ENCODE measurements at regions not wholly inside any gene's neighbourhood (a gene's known extent, or its start where the extent isn't known, plus 50 kb on each side); places are given as distances from the start of the nearest gene placed in this dataset.

DNA sequence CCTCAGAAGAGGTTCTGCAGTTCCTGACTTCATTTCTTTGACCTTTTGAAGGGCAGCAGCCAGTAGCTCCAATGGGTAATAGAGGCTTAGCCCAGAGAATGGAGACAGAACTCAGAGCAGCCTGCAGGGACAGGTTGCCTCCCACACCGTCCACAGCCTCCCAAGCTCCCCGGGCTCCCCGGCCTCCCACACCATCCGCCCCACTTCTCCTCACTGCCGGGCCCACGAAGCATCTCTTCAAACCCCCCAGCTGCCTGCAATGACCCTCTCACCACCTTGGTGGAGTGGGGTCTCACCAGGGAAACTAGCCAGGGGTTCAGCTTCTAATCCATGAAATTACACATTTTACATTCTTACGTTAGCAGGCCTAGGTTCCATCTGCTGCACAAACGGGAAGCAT lies 652.0 kb upstream of the SALL3 start:
- ATAC-seq (no peak), DNase-seq (no peak)
- H3K27ac Mint-ChIP-seq = no peak overlapping the region
- Histone ChIP-seq H3K4me3 (ENCODE audit: low read length) (no peak overlapping the region), H3K4me1 (ENCODE audit: control insufficient read depth in 2 of 2, insufficient read depth in 2 of 2, low read length in 2 of 2) (no peaks in the 10 kb centered on the region), H3K36me3 (ENCODE audit: control insufficient read depth in 2 of 3, insufficient read depth in 3 of 3, low read length in 3 of 3) (no peaks in the 10 kb centered on the region), H3K27ac (ENCODE audit: low read depth, low read length) (no peak overlapping the region), H3K27me3 (ENCODE audit: control insufficient read depth in 2 of 2, insufficient read depth in 2 of 2, low read length in 2 of 2) (no peaks in the 10 kb centered on the region), H3K9me3 (ENCODE audit: control insufficient read depth in 2 of 3, low read length in 3 of 3) (no peaks in the 10 kb centered on the region)
- H3K4me1 Mint-ChIP-seq = no peaks in the 10 kb centered on the region
- ChIA-PET CTCF (no interaction called here), POLR2A (no interaction called here)
- H3K27me3 Mint-ChIP-seq = peaks cover 0 to 3% (median 0%) of the 10 kb centered on the region in 5 donors
- H3K9me3 Mint-ChIP-seq = peaks cover 0 to 5% (median 0%) of the 10 kb centered on the region in 11 donors
- H3K36me3 Mint-ChIP-seq = no peaks in the 10 kb centered on the region
- no peak overlapping the region for H3K4me3 Mint-ChIP-seq
- intact Hi-C loops (cut with micrococcal nuclease) = no loop called here

DNA sequence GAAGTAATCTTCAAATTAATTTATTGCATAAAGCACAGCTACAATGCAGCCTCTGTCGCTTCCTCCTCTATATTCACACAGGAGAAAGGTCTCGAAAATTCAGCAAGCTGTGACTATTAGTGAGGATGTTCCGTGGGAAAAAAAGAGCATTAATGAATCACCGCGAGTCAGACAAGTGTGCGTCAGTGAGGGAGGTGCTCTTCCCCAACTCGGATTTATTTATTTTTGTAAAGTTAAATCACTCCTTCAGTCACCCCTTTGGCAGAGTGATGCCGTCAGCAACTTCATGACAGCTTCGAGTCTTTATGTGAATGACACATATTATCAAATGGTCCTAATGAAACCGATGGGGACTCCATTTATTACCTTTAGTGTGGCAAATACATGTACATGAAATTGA lies 648.9 kb upstream of the SALL3 start:
- Mint-ChIP-seq H3K9me3 (peaks cover 0 to 5% (median 0%) of the 10 kb centered on the region in 11 donors), H3K4me3 (no peak overlapping the region), H3K4me1 (peaks cover 0 to 6% (median 0%) of the 10 kb centered on the region in 7 donors), H3K36me3 (no peaks in the 10 kb centered on the region), H3K27me3 (peaks cover 0 to 6% (median 0%) of the 10 kb centered on the region in 5 donors), H3K27ac (no peak overlapping the region)
- DNase-seq = no peak
- H3K9me3 ChIP-seq (ENCODE audit: control insufficient read depth in 2 of 3, low read length in 3 of 3) = no peaks in the 10 kb centered on the region
- no peaks in the 10 kb centered on the region for H3K36me3 ChIP-seq (ENCODE audit: control insufficient read depth in 2 of 3, insufficient read depth in 3 of 3, low read length in 3 of 3)
- H3K4me3 ChIP-seq (ENCODE audit: low read length) = no peak overlapping the region
- intact Hi-C loops (cut with micrococcal nuclease) = no loop called here
- no peaks in the 10 kb centered on the region for H3K27me3 ChIP-seq (ENCODE audit: control insufficient read depth in 2 of 2, insufficient read depth in 2 of 2, low read length in 2 of 2)
- no peaks in the 10 kb centered on the region for H3K4me1 ChIP-seq (ENCODE audit: control insufficient read depth in 2 of 2, insufficient read depth in 2 of 2, low read length in 2 of 2)
- no peak for ATAC-seq
- POLR2A ChIA-PET = no interaction called here
- CTCF ChIA-PET = no interaction called here
- no peak overlapping the region for H3K27ac ChIP-seq (ENCODE audit: low read depth, low read length)

DNA sequence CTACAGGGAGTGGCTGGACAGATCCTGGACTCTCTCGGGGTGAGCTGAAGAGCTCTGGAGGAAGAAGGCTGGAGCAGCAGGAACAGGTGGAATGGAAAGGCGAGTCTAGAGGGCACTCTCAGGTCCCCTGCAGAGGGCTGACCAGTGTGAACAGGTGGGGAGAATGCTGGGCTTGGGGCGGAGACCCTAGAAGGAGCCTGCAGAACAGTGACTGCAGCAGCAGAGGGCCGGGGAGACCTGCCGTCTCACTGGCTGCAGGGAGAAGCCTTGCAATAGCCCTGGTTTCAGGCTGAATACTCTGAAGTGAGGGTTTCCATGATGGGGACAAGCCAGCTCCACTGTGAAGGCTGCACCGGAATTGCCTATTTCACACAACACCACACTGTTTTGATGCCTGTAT lies 626.7 kb upstream of the SALL3 start:
- no peaks in the 10 kb centered on the region for H3K4me1 ChIP-seq (ENCODE audit: control insufficient read depth in 2 of 2, insufficient read depth in 2 of 2, low read length in 2 of 2)
- no peaks in the 10 kb centered on the region for H3K27me3 ChIP-seq (ENCODE audit: control insufficient read depth in 2 of 2, insufficient read depth in 2 of 2, low read length in 2 of 2)
- no peak overlapping the region for H3K4me3 ChIP-seq (ENCODE audit: low read length)
- CTCF ChIA-PET = no interaction called here
- ATAC-seq (no peak), DNase-seq (no peak)
- no peaks in the 10 kb centered on the region for H3K36me3 ChIP-seq (ENCODE audit: control insufficient read depth in 2 of 3, insufficient read depth in 3 of 3, low read length in 3 of 3)
- H3K4me1 Mint-ChIP-seq = no peaks in the 10 kb centered on the region
- H3K27ac Mint-ChIP-seq = no peak overlapping the region
- no peaks in the 10 kb centered on the region for H3K36me3 Mint-ChIP-seq
- H3K9me3 Mint-ChIP-seq = peaks cover 0 to 4% (median 0%) of the 10 kb centered on the region in 11 donors
- peaks cover 0 to 34% (median 4%) of the 10 kb centered on the region in 5 donors for H3K27me3 Mint-ChIP-seq
- H3K9me3 ChIP-seq (ENCODE audit: control insufficient read depth in 2 of 3, low read length in 3 of 3) = no peaks in the 10 kb centered on the region
- no peak overlapping the region for H3K27ac ChIP-seq (ENCODE audit: low read depth, low read length)
- intact Hi-C loops (cut with micrococcal nuclease) = no loop called here
- H3K4me3 Mint-ChIP-seq = no peak overlapping the region
- POLR2A ChIA-PET = no interaction called here

- Histone ChIP-seq H3K27me3 (ENCODE audit: control insufficient read depth in 2 of 2, insufficient read depth in 2 of 2, low read length in 2 of 2) (no peaks in the 10 kb centered on the region), H3K36me3 (ENCODE audit: control insufficient read depth in 2 of 3, insufficient read depth in 3 of 3, low read length in 3 of 3) (no peaks in the 10 kb centered on the region), H3K4me3 (ENCODE audit: low read length) (no peak overlapping the region), H3K4me1 (ENCODE audit: control insufficient read depth in 2 of 2, insufficient read depth in 2 of 2, low read length in 2 of 2) (no peaks in the 10 kb centered on the region), H3K9me3 (ENCODE audit: control insufficient read depth in 2 of 3, low read length in 3 of 3) (no peaks in the 10 kb centered on the region), H3K27ac (ENCODE audit: low read depth, low read length) (no peak overlapping the region)
- Mint-ChIP-seq H3K4me3 (no peak overlapping the region), H3K9me3 (peaks cover 0 to 4% (median 0%) of the 10 kb centered on the region in 11 donors), H3K4me1 (no peaks in the 10 kb centered on the region), H3K27ac (no peak overlapping the region), H3K36me3 (no peaks in the 10 kb centered on the region), H3K27me3 (peaks cover 0 to 6% (median 0%) of the 10 kb centered on the region in 5 donors)
- ChIA-PET CTCF (no interaction called here), POLR2A (no interaction called here)
- intact Hi-C loops (cut with micrococcal nuclease) = no loop called here
- DNase-seq = no peak
- ATAC-seq = no peak
Measured at GRCh38 chr18:78362198-78362597, 617.4 kb upstream of the SALL3 start.

- ChIA-PET CTCF (no interaction called here), POLR2A (no interaction called here)
- no peaks in the 10 kb centered on the region for H3K36me3 Mint-ChIP-seq
- H3K4me1 Mint-ChIP-seq = no peaks in the 10 kb centered on the region
- Histone ChIP-seq H3K4me3 (ENCODE audit: low read length) (no peak overlapping the region), H3K9me3 (ENCODE audit: control insufficient read depth in 2 of 3, low read length in 3 of 3) (no peaks in the 10 kb centered on the region), H3K36me3 (ENCODE audit: control insufficient read depth in 2 of 3, insufficient read depth in 3 of 3, low read length in 3 of 3) (no peaks in the 10 kb centered on the region), H3K27ac (ENCODE audit: low read depth, low read length) (no peak overlapping the region), H3K4me1 (ENCODE audit: control insufficient read depth in 2 of 2, insufficient read depth in 2 of 2, low read length in 2 of 2) (no peaks in the 10 kb centered on the region), H3K27me3 (ENCODE audit: control insufficient read depth in 2 of 2, insufficient read depth in 2 of 2, low read length in 2 of 2) (no peaks in the 10 kb centered on the region)
- no peak for DNase-seq
- H3K4me3 Mint-ChIP-seq = no peak overlapping the region
- no peak for ATAC-seq
- no peak overlapping the region for H3K27ac Mint-ChIP-seq
- intact Hi-C loops (cut with micrococcal nuclease) = no loop called here
- H3K27me3 Mint-ChIP-seq = no peaks in the 10 kb centered on the region
- H3K9me3 Mint-ChIP-seq = peaks cover 0 to 4% (median 0%) of the 10 kb centered on the region in 11 donors
Measured at GRCh38 chr18:78363556-78364387, 615.8 kb upstream of the SALL3 start.

- H3K4me3 Mint-ChIP-seq = no peak overlapping the region
Measured at GRCh38 chr18:78364388-78364960, 615.1 kb upstream of the SALL3 start.

GRCh38 chr18:78367996-78368395 lies 611.6 kb upstream of the SALL3 start:
- no peaks in the 10 kb centered on the region for H3K9me3 ChIP-seq (ENCODE audit: control insufficient read depth in 2 of 3, low read length in 3 of 3)
- no peaks in the 10 kb centered on the region for H3K4me1 ChIP-seq (ENCODE audit: control insufficient read depth in 2 of 2, insufficient read depth in 2 of 2, low read length in 2 of 2)
- POLR2A ChIA-PET = no interaction called here
- H3K9me3 Mint-ChIP-seq = peaks cover 0 to 2% (median 0%) of the 10 kb centered on the region in 11 donors
- H3K4me3 Mint-ChIP-seq = no peak overlapping the region
- no peaks in the 10 kb centered on the region for H3K36me3 Mint-ChIP-seq
- CTCF ChIA-PET = no interaction called here
- no peaks in the 10 kb centered on the region for H3K4me1 Mint-ChIP-seq
- no peak overlapping the region for H3K27ac Mint-ChIP-seq
- H3K27ac ChIP-seq (ENCODE audit: low read depth, low read length) = no peak overlapping the region
- no peak for DNase-seq
- no peaks in the 10 kb centered on the region for H3K27me3 Mint-ChIP-seq
- H3K27me3 ChIP-seq (ENCODE audit: control insufficient read depth in 2 of 2, insufficient read depth in 2 of 2, low read length in 2 of 2) = no peaks in the 10 kb centered on the region
- intact Hi-C loops (cut with micrococcal nuclease) = no loop called here
- no peak for ATAC-seq
- H3K4me3 ChIP-seq (ENCODE audit: low read length) = no peak overlapping the region
- H3K36me3 ChIP-seq (ENCODE audit: control insufficient read depth in 2 of 3, insufficient read depth in 3 of 3, low read length in 3 of 3) = no peaks in the 10 kb centered on the region

More at GRCh38 chr18:78364388-78364960, 615.1 kb upstream of the SALL3 start:
- Mint-ChIP-seq H3K27me3 (no peaks in the 10 kb centered on the region), H3K9me3 (peaks cover 0 to 4% (median 0%) of the 10 kb centered on the region in 11 donors), H3K36me3 (no peaks in the 10 kb centered on the region), H3K4me1 (no peaks in the 10 kb centered on the region), H3K27ac (no peak overlapping the region)
- H3K4me3 ChIP-seq (ENCODE audit: low read length) = no peak overlapping the region
- no peaks in the 10 kb centered on the region for H3K27me3 ChIP-seq (ENCODE audit: control insufficient read depth in 2 of 2, insufficient read depth in 2 of 2, low read length in 2 of 2)
- no peaks in the 10 kb centered on the region for H3K9me3 ChIP-seq (ENCODE audit: control insufficient read depth in 2 of 3, low read length in 3 of 3)
- H3K4me1 ChIP-seq (ENCODE audit: control insufficient read depth in 2 of 2, insufficient read depth in 2 of 2, low read length in 2 of 2) = no peaks in the 10 kb centered on the region
- intact Hi-C loops (cut with micrococcal nuclease) = no loop called here
- ChIA-PET CTCF (no interaction called here), POLR2A (no interaction called here)
- H3K27ac ChIP-seq (ENCODE audit: low read depth, low read length) = no peak overlapping the region
- DNase-seq (no peak), ATAC-seq (no peak)
- no peaks in the 10 kb centered on the region for H3K36me3 ChIP-seq (ENCODE audit: control insufficient read depth in 2 of 3, insufficient read depth in 3 of 3, low read length in 3 of 3)
